ENCODE measurements at regions not wholly inside any gene's neighbourhood (a gene's known extent, or its start where the extent isn't known, plus 50 kb on each side); places are given as distances from the start of the nearest gene placed in this dataset.
A peak's percentile ranks its signal among the peaks of the same experiment; 100 is the strongest.

DNA sequence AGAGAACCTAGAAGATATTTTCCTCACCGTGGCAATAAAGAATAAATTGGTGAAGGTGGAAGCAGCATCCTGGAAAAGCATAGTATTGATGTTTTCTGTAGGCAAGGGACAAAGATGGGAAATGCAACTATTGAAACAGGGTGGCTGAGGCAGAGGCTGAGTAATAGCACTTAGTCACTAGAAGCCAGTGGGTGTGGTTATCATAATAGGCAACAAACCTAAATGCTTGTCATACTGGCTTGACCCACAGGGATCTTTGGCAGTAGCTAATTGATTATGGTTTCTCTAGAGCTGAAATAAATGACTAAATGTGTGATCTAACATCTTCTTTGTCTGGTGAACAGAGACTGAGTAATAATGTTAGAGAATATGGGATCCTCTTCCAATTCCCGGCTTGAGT lies 353.6 kb upstream of the RPS6KA3 start:
- no peak for DNase-seq (ENCODE audit: low read depth in 2 of 2)

- no peak for DNase-seq (ENCODE audit: low read depth in 2 of 2)
These were observed 343.3 kb upstream of the RPS6KA3 start for GRCh38 chrX:20609916-20610415.

- no peak for DNase-seq (ENCODE audit: low read depth in 2 of 2)
These were observed 340.1 kb upstream of the RPS6KA3 start for GRCh38 chrX:20606831-20607230.

GRCh38 chrX:20596856-20597255 lies 330.1 kb upstream of the RPS6KA3 start:
- DNase-seq (ENCODE audit: low read depth in 2 of 2), result no peak

- DNase-seq (ENCODE audit: low read depth in 2 of 2), result no peak
These were observed 329.3 kb upstream of the RPS6KA3 start for GRCh38 chrX:20595928-20596575.

DNA sequence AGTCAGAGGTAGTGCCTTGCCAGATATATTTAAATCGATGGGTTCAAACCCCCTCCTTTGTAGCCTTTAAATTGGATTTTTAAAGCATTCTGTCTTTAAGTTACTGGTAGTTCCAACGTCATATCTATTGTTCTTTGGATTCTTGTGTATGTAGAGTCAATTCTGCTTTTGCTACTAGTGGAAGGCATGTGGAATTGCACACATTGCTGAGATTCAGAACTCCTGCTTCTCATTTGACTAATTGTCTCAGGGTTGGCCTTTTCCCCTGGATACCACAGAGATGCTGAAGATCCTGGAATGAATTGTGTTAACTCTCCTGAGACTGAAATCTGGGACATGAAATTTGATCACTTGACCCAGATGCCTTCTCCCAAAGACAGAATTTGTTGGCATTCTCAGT lies 328.3 kb upstream of the RPS6KA3 start:
- DNase-seq (ENCODE audit: low read depth in 2 of 2), result no peak

- no peak for DNase-seq (ENCODE audit: low read depth in 2 of 2)
These were observed 327.1 kb upstream of the RPS6KA3 start for GRCh38 chrX:20593836-20594235.

DNA sequence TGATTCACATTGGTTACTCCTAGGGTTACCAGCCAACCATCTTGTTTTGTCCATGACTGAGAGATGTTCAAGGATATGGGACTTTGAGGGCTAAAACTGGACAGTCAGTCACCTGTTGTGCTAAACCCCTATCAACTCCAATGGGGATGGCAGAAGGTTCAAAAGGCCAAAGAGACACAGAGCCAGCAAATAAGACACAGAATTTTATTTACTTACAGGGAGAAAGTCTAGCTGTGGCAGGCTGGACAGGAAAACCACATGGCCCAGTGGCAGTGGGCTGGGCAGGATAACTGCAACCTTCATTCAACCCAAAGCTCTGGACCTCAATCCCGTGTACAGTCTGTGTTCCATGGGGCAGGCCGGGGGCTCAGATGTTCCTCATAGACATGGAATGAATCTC lies 326.7 kb upstream of the RPS6KA3 start:
- no peak for DNase-seq (ENCODE audit: low read depth in 2 of 2)

DNA sequence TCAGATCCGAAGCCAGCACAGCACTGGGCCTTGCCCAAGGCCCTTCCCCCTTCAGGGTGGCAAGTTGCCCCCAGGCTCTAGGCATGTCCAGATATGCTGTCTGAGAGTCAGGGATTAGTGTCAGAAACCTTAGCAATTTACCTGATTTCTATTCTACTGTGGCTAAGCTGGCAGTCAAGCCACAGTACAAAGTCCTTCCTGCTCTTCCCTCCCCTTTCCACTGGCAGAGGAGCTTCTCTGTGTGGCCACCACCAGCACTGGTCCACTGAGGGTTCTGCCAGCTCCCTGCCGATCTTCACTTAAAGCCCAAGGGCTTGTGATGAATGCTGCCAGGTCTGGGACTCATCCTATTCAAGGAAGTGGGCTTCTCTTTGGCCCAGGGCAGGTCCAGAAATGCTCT lies 324.5 kb upstream of the RPS6KA3 start:
- DNase-seq (ENCODE audit: low read depth in 2 of 2), result no peak

DNA sequence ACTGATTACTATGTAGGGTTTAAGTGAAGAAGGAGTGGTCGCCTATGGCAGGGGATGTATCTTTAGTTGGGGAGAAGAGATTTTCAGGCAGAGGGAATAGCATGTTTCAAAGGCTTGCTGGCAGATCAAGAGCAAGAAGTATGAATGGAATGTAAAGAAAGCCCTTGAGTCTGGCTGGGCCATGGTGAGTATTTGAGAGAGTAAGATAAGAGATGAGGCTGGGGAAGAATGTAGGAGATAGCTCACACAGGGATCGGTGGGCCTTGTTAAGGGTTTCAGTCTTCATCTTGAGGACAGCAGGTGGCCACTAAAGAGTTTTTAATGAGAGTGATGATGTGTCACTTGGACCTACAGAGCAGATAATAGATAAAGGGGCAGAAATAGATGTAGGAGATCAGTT lies 319.1 kb upstream of the RPS6KA3 start:
- DNase-seq (ENCODE audit: low read depth in 2 of 2), result no peak

DNA sequence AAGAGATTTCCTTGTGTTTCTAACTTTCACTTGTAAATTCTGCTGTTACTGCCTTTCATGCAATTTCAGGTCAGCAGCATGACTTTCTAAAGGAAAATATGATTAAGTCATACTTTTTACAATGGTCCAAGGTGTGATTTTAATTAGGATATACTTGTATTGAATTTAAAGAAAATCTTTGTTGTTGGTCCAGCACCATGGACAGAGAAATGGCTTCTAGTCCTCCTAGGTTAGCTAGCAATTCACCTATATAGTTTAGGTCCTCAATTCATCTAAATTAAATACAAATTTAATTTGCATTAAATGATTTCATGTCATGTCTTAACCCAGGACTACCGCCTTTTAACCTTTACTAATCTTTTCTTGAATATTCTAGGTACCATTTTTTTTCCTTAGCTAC lies 304.9 kb upstream of the RPS6KA3 start:
- DNase-seq (ENCODE audit: low read depth in 2 of 2), result no peak

- no peak for DNase-seq (ENCODE audit: low read depth in 2 of 2)
These were observed 300.4 kb upstream of the RPS6KA3 start for GRCh38 chrX:20567108-20567507.

DNA sequence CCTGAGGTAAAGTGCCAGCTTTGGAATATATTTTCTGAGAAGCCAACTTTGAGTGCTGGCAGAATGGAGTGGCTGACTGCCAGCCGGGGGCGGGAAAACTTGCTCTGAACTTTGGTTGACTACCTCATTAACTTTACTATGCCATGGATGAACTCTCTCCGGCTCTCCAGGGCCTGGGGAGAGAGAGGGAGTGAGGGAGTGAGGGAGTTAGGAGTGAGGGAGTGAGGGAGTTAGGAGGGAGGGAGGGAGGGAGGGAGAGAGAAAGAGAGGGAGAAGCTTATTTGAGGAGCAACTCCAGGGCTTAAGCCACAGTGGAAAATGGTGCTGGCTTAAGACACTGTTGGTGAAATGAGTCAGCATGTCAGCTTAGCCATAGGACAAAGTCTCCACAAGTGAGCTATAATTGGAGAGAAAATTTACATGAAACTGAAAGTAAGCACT lies 280.9 kb upstream of the RPS6KA3 start:
- no peak for DNase-seq (ENCODE audit: low read depth in 2 of 2)

DNA sequence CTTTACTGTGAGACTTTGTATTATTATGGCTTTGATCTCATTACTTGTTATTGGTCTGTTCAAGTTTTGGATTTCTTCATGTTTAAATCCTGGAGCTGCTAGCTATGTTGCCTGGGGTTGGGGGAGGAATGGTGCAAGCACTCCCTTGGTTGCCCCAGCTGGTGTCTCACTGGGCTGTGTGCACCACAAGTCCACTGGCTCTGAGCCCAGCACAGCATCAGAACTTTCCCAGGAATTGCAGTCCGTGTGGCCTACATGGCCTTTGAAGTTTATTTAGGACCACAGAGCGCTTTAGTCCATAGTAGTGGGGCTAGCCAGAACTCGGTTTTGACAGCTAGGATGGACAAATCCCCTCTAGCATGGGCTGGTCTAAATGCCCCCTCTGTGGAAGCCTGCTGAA lies 278.8 kb upstream of the RPS6KA3 start:
- no peak for DNase-seq (ENCODE audit: low read depth in 2 of 2)

DNA sequence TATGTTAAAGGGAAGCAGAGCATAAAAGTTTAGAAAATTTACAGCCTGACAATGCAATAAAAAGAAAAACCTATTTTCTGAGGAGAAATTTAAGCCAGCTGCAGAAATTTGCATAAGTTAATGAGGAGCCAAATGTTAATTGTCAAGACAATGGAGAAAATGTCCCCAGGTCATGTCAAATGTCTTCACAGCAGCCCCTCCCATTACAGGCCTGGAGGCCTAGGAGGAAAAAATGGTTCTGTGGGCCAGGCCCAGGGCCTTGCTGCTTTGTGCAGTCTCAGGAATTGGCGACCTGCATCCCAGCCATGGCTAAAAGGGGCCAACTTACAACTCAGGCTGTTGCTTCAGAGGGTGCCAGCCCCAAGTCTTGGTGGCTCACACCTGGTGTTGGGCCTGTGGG lies 275.4 kb upstream of the RPS6KA3 start:
- DNase-seq (ENCODE audit: low read depth in 2 of 2), result no peak

GRCh38 chrX:20538974-20539373 lies 272.3 kb upstream of the RPS6KA3 start:
- no peak for DNase-seq (ENCODE audit: low read depth in 2 of 2)

DNA sequence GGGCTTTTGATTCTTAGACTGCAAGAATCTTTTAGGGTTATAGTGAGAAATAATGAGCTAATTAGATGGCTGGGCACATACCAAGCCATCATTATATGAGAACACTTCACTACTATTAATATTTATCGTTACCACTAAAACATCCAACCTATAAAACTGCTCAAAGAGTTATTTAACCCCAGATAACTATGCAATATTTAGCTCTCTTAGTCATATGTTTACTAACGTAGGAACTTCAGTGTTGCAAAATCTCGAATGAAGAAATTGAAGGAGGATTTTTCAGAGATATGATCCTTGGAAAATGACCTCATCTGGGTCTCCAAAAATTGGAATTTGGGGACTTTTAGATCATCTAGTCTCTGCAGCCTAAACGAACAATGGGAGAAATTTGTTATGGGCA lies 265.0 kb upstream of the RPS6KA3 start:
- no peak for DNase-seq (ENCODE audit: low read depth in 2 of 2)

DNA sequence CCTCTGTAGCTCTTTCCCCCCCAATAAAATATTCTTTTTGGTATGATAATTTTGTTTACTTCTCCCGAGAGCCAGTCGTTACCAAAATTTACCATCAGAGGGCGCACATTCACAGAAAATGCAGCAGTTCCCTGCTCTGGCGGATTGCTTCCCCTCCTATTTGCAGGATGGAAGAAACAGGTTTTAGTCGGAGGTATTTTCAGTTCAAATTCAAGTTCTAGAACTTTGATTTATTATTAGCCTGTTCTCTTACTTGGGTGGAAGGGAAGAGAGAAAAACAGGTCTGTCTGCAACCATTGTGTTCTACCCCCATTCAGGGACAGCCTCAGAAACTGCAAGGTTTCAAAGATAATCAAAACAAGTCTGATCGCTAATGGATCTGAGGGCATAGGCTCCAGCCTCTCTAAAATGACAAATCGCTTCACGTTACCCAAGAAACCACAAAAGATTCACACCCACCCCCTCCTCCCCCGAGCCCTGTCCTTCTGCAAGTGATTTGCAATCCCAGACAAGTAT lies 263.8 kb upstream of the RPS6KA3 start:
- peak in 1 of 2 donors; percentile 1 for DNase-seq (ENCODE audit: low read depth in 2 of 2)

- DNase-seq (ENCODE audit: low read depth in 2 of 2), result no peak
These were observed 263.0 kb upstream of the RPS6KA3 start for GRCh38 chrX:20529711-20530110.

- DNase-seq (ENCODE audit: low read depth in 2 of 2), result no peak
These were observed 262.6 kb upstream of the RPS6KA3 start for GRCh38 chrX:20529301-20529700.

DNA sequence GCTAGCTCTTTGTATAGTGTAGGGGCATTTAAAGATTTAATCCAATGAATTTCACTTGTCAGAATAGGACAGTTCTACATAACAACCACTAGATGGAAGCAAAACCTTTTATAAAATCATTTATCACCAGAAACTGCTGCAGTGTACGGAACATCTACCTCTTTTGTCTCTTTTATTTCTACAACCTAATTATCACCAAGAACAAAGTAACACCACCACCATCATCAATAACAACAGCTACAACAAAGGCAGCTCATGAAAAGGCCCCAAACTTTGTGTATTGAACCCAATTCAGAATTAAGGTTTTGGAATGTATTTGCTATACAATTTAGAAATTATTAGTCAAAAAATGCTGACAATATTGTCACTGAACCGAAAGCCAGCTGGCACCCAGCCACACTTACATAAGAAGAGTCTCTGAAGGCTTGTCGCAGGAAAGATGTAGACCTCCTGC lies 260.9 kb upstream of the RPS6KA3 start:
- DNase-seq (ENCODE audit: low read depth in 2 of 2), result no peak

GRCh38 chrX:20527041-20527440 lies 260.3 kb upstream of the RPS6KA3 start:
- DNase-seq (ENCODE audit: low read depth in 2 of 2), result no peak

- no peak for DNase-seq (ENCODE audit: low read depth in 2 of 2)
These were observed 257.1 kb upstream of the RPS6KA3 start for GRCh38 chrX:20523626-20524312.

Data from stimulated activated CD8-positive, alpha-beta memory T cell treated with anti-CD3 and anti-CD28 coated beads, Interleukin-15, amount 100 ng/mL, for 4 hours (primary cell).